Liver (tissue), 8 donors: ENCODE measurements at regions not wholly inside any gene's neighbourhood (a gene's known extent, or its start where the extent isn't known, plus 50 kb on each side); places are given as distances from the start of the nearest gene placed in this dataset.
"Not testable (repeated sequence)": the region's sequence is repeated elsewhere in the genome, so short reads cannot be mapped to it uniquely, and the experiment has no call there.

Source experiments
- DNase-seq: peaks from one replicate; pipeline ENCODE4 v3.0.0-alpha.2; 2017; ENCODE audit warnings: low spot score
- H3K27ac ChIP-seq, 2 donors: one replicate each; pipeline ENCODE4 v1.7.0; 2013; ENCODE audit warnings: inconsistent platforms in 2 of 2, low read length in 2 of 2, control low read depth in 1 of 2, low read depth in 1 of 2, mild to moderate bottlenecking in 1 of 2
- H3K27me3 ChIP-seq, 4 donors: one replicate each; pipeline versions ENCODE4 v1.6.1 to v1.7.0; 2013; ENCODE audit warnings: low read length in 3 of 4, inconsistent platforms in 1 of 4, mild to moderate bottlenecking in 1 of 4, moderate library complexity in 1 of 4; ENCODE audit not compliant: control insufficient read depth in 4 of 4, insufficient read depth in 4 of 4
- H3K36me3 ChIP-seq, 4 donors: one replicate each; pipeline versions ENCODE4 v1.6.1 to v1.7.0; 2013; ENCODE audit warnings: low read length in 3 of 4, mild to moderate bottlenecking in 3 of 4, low read depth in 1 of 4, moderate library complexity in 1 of 4; ENCODE audit not compliant: control insufficient read depth in 4 of 4, insufficient read depth in 3 of 4
- H3K4me1 ChIP-seq, 4 donors: one replicate each; pipeline versions ENCODE4 v1.6.1 to v1.7.0; 2013; ENCODE audit warnings: low read length in 3 of 4, mild to moderate bottlenecking in 3 of 4, moderate library complexity in 1 of 4; ENCODE audit not compliant: control insufficient read depth in 4 of 4, insufficient read depth in 4 of 4
- H3K4me3 ChIP-seq, 3 donors: one replicate each; pipeline versions ENCODE4 v1.6.1 to v1.7.0; 2013; ENCODE audit warnings: low read length in 3 of 3, control low read depth in 1 of 3, low read depth in 1 of 3, mild to moderate bottlenecking in 1 of 3
- H3K9ac ChIP-seq, 2 donors: one replicate each; pipeline ENCODE4 v1.7.0; 2013; ENCODE audit warnings: low read length in 2 of 2, mild to moderate bottlenecking in 2 of 2, moderate library complexity in 2 of 2, control low read depth in 1 of 2, low read depth in 1 of 2
- H3K9me3 ChIP-seq, 4 donors: one replicate each; pipeline versions ENCODE4 v1.6.1 to v1.7.0; 2013; ENCODE audit warnings: low read length in 3 of 4; ENCODE audit not compliant: control insufficient read depth in 4 of 4
- FOXA1 ChIP-seq: IDR thresholded peaks from 2 replicates; pipeline ENCODE4 v1.6.1; 2016; ENCODE audit warnings: antibody characterized with exemption
- FOXA2 ChIP-seq: IDR thresholded peaks from 2 replicates; pipeline ENCODE4 v1.6.1; 2016; ENCODE audit warnings: antibody characterized with exemption
- HNF4A ChIP-seq, 2 donors: conservative IDR thresholded peaks; 2 replicates each; pipeline ENCODE4 v1.6.1; 2016; ENCODE audit warnings: antibody characterized with exemption in 2 of 2, mild to moderate bottlenecking in 2 of 2
- JUND ChIP-seq, 2 donors: IDR thresholded peaks; 2 replicates each; pipeline ENCODE4 v1.6.1; 2016; ENCODE audit warnings: antibody characterized with exemption in 2 of 2
- NR2F2 ChIP-seq: IDR thresholded peaks from 2 replicates; pipeline ENCODE4 v1.6.1; 2016; ENCODE audit warnings: antibody characterized with exemption
- RAD21 ChIP-seq, 2 donors: IDR thresholded peaks; 2 replicates each; pipeline ENCODE4 v1.6.1; 2016; ENCODE audit warnings: antibody characterized with exemption in 2 of 2, mild to moderate bottlenecking in 2 of 2
- RXRA ChIP-seq, 2 donors: IDR thresholded peaks; 2 replicates each; pipeline ENCODE4 v1.6.1; 2017 to 2018; ENCODE audit warnings: antibody characterized with exemption in 2 of 2, mild to moderate bottlenecking in 1 of 2
- TAF1 ChIP-seq: conservative IDR thresholded peaks from 2 replicates; pipeline ENCODE4 v1.6.1; 2016; ENCODE audit warnings: antibody characterized with exemption, mild to moderate bottlenecking
- WGBS: extraction: QIAGEN DNeasy Blood & Tissue Kit; methylation state at CpG from one replicate; pipeline ENCODE4 v1.1.7; 2013; 5-methylcytosine and 5-hydroxymethylcytosine counted together
- TF ChIP-seq, protein P1 (sequence below): IDR thresholded peaks from 2 replicates; pipeline ENCODE4 v1.6.1; 2016; ENCODE audit warnings: antibody characterized with exemption
- TF ChIP-seq, protein P2 (sequence below): IDR thresholded peaks from 2 replicates; pipeline ENCODE4 v1.6.1; 2016; ENCODE audit warnings: antibody characterized with exemption
- TF ChIP-seq, protein P3 (sequence below): fragments of 150-350 bp; IDR thresholded peaks from 2 replicates; pipeline ENCODE4 v1.5.1; 2017; ENCODE audit warnings: improper control_type of control experiment, low read depth, low read length; ENCODE audit not compliant: missing input control
- TF ChIP-seq, protein P4 (sequence below): IDR thresholded peaks from 2 replicates; pipeline ENCODE4 v1.6.1; 2016; ENCODE audit warnings: antibody characterized with exemption
- donor health status: healthy.
- donor health status: healthy.
- donor health status: healthy.
- donor health status: healthy.
- donor health status: healthy.

DNA sequence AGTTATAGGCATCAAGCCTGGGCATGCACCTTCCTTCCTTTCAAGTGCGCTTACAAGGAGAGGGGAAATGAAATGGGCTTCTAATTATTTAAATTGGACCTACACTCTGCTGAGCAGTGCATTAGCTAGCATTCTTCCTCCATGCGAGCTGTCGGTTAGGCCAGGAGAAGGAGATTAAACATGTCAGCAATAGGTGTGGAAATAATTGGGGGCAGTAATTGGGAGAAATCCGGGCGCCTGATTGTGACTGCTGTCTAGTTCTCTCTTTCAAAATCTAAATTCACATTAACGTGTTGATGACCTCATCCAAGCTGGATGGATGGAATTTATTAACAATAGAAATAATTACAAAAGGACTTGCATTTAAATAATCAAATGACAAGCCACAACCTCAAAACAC lies 86.2 kb upstream of the SEL1L start:
- no peak overlapping the region for H3K4me3 ChIP-seq
- no peaks in the 10 kb centered on the region for H3K9me3 ChIP-seq
- TF ChIP-seq NR2F2 (no peak), FOXA2 (no peak), JUND (IDR thresholded peaks at IDR 0.05) (no peak), TAF1 (no peak), RXRA (IDR thresholded peaks at IDR 0.05) (no peak), FOXA1 (no peak), RAD21 (IDR thresholded peaks at IDR 0.05) (no peak)
- TF ChIP-seq, protein P1, sequence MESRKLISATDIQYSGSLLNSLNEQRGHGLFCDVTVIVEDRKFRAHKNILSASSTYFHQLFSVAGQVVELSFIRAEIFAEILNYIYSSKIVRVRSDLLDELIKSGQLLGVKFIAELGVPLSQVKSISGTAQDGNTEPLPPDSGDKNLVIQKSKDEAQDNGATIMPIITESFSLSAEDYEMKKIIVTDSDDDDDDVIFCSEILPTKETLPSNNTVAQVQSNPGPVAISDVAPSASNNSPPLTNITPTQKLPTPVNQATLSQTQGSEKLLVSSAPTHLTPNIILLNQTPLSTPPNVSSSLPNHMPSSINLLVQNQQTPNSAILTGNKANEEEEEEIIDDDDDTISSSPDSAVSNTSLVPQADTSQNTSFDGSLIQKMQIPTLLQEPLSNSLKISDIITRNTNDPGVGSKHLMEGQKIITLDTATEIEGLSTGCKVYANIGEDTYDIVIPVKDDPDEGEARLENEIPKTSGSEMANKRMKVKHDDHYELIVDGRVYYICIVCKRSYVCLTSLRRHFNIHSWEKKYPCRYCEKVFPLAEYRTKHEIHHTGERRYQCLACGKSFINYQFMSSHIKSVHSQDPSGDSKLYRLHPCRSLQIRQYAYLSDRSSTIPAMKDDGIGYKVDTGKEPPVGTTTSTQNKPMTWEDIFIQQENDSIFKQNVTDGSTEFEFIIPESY: no peak
- TF ChIP-seq, protein P2, sequence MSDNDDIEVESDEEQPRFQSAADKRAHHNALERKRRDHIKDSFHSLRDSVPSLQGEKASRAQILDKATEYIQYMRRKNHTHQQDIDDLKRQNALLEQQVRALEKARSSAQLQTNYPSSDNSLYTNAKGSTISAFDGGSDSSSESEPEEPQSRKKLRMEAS: no peak
- TF ChIP-seq, protein P3, sequence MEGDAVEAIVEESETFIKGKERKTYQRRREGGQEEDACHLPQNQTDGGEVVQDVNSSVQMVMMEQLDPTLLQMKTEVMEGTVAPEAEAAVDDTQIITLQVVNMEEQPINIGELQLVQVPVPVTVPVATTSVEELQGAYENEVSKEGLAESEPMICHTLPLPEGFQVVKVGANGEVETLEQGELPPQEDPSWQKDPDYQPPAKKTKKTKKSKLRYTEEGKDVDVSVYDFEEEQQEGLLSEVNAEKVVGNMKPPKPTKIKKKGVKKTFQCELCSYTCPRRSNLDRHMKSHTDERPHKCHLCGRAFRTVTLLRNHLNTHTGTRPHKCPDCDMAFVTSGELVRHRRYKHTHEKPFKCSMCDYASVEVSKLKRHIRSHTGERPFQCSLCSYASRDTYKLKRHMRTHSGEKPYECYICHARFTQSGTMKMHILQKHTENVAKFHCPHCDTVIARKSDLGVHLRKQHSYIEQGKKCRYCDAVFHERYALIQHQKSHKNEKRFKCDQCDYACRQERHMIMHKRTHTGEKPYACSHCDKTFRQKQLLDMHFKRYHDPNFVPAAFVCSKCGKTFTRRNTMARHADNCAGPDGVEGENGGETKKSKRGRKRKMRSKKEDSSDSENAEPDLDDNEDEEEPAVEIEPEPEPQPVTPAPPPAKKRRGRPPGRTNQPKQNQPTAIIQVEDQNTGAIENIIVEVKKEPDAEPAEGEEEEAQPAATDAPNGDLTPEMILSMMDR: no peak
- no peaks in the 10 kb centered on the region for H3K27me3 ChIP-seq
- DNase-seq: no peak
- H3K4me1 ChIP-seq: peaks cover 0 to 1% (median 0%) of the 10 kb centered on the region in 4 donors
- no peak overlapping the region for H3K9ac ChIP-seq
- WGBS: 90% methylated on average over 6 of the region's 6 CpGs
- H3K36me3 ChIP-seq: no peaks in the 10 kb centered on the region
- no peak overlapping the region for H3K27ac ChIP-seq

DNA sequence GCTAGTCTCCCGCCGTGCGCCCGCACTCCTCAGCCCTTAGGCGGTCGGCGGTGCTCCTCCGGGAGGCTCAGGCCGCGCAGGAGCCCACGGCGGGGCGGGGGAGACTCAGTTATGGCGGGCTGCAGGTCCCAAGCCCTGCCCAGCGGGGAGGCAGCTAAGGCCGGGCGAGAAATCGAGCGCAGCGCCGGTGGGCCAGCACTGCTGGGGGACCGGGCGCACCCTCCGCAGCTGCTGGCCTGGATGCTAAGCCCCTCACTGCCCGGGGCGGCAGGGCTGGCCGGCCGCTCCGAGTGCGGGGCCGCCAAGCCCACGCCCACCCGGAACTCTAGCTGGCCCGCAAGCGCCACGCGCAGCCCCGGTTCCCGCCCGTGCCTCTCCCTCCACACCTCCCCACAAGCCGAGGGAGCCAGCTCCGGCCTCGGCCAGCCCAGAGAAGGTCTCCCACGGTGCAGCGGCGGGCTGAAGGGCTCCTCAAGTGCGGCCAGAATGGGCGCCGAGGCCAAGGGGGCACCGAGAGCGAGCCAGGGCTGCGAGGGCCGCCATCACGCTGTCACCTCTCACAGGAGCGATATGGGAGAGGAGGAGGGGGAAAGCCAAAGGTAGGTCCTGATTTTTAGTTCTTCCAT lies 90.2 kb upstream of the SEL1L start:
- H3K27ac ChIP-seq, H3K9me3 ChIP-seq, H3K4me1 ChIP-seq, H3K36me3 ChIP-seq, H3K4me3 ChIP-seq, H3K27me3 ChIP-seq, H3K9ac ChIP-seq, DNase-seq: not testable (repeated sequence)
- WGBS: 94% methylated on average over 55 of the region's 55 CpGs

DNA sequence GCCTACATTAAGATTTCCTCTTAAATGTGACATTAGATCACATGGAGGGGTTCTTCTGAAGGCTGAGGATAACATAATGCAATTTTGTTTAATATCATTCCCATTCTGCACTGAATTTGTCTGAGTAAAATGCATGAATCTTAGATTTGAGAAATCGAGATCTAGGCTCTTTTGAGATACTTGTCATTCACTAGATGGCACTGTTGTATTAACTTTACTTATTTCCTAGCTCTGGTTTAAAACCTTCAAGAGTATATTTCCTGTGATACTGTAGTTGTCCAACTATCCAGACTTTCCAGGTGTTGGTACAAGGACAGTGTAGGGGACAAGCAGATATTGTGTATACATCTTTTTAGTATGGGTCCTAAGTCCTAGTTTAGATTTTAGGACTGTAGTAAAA lies 91.7 kb upstream of the SEL1L start:
- TF ChIP-seq RAD21 (IDR thresholded peaks at IDR 0.05) (peak; percentile 86 to 88), HNF4A (conservative IDR thresholded peaks at IDR 0.05) (no peak)
- TF ChIP-seq, protein P4, sequence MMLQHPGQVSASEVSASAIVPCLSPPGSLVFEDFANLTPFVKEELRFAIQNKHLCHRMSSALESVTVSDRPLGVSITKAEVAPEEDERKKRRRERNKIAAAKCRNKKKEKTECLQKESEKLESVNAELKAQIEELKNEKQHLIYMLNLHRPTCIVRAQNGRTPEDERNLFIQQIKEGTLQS: no peak
- TF ChIP-seq, protein P3: peak; percentile 55
- no peak for DNase-seq
- H3K9ac ChIP-seq: no peak overlapping the region
- H3K27me3 ChIP-seq: no peaks in the 10 kb centered on the region
- H3K4me3 ChIP-seq: no peak overlapping the region
- no peak overlapping the region for H3K27ac ChIP-seq
- no peaks in the 10 kb centered on the region for H3K36me3 ChIP-seq
- no peaks in the 10 kb centered on the region for H3K4me1 ChIP-seq
- 1% methylated on average over 1 of the region's 1 CpG for WGBS
- no peaks in the 10 kb centered on the region for H3K9me3 ChIP-seq
